HG03460 (cell line): ENCODE measurements at regions not wholly inside any gene's neighbourhood (a gene's known extent, or its start where the extent isn't known, plus 50 kb on each side); places are given as distances from the start of the nearest gene placed in this dataset.
"Not testable (repeated sequence)": the region's sequence is repeated elsewhere in the genome, so short reads cannot be mapped to it uniquely, and the experiment has no call there.

Experiments used
- ATAC-seq: cut with Tn5 transposase; IDR thresholded peaks from one replicate; pipeline ENCODE4 v1.9.1; 2021; ENCODE audit not compliant: unreplicated experiment

GRCh38 chr1:78715181-78715661, 65.6 kb downstream of the IFI44 start:
- ATAC-seq: no peak

- ATAC-seq: no peak
Observed at GRCh38 chr1:78716186-78716585, 66.6 kb downstream of the IFI44 start.

DNA sequence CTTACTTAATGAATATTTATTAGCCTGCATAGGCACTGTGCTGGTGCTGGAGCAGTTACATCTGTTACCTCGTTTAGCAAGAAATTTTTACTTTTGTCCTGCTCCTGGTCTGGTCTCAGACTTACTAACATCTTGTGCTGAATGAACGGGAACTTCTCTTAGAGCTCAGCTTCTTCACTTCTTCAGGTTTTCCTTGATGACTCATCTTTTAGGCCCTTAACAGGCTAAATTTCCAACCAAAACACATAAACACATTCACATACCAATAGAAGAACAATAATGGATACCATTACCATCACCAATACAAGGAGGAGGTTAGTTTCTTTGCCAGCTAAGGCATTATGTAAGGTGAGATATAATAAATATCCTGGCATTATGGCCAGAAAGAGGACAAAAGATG, 68.9 kb downstream of the IFI44 start:
- no peak for ATAC-seq

- ATAC-seq: no peak
Observed at GRCh38 chr1:78721136-78721535, 71.5 kb downstream of the IFI44 start.

GRCh38 chr1:78722105-78722504, 72.5 kb downstream of the IFI44 start:
- ATAC-seq: no peak

GRCh38 chr1:78722521-78722920, 72.9 kb downstream of the IFI44 start:
- ATAC-seq: no peak

DNA sequence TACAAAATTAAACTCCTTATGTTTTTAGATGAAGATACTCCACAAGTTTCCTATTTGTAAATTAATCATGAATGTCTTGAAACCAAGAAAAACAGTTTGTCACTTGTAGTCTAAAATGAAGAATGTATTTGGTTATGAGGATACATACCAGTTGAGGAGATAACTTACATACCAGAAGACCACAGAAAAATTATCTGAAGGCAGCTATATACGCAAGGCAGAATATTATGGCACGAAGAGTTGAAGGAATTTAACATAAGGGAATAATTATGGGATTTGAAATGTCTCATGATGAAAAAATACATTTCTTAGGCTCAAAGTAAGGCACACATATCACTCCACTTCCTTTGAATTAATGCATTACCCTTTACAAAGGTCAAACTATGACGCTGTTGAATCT, 73.3 kb downstream of the IFI44 start:
- ATAC-seq: no peak

GRCh38 chr1:78726686-78727085, 77.1 kb downstream of the IFI44 start:
- ATAC-seq: no peak

GRCh38 chr1:78728359-78728758, 78.7 kb downstream of the IFI44 start:
- ATAC-seq: no peak

DNA sequence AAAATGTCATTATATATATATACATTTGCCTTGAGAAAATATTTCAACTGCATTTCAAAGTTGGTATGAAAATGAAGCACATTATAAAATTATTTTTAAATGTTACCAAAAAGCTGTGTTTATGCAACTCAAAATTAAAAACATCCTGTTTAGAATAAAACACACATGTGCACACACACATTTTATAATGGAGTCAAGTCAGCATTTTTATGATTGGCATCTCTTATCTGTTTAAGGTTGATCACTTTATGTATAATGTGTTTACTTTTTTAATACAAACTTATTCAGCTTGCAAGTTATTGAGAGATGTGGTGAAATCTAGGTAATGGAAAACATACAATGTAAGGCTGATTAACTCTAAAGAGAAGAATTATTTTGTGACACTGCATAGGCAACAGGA, 80.4 kb downstream of the IFI44 start:
- no peak for ATAC-seq

DNA sequence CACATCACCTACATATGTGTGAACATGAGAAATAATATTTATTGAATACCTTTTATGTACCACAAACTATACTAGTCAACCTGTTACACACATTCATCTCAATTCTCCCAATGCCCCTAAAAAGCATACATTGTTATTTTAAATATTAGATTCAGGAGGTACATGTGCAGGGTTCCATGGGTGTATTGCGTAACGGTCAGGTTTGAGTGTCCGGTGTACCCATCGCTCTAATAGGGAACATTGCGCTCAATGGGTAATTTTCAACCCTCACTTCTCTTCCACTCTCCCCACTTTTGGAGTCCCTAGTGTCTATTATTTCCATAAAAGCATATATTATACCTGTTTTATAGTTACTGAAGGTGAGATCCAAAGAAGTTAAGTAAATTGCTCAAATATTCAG, 82.0 kb downstream of the IFI44 start:
- no peak for ATAC-seq

GRCh38 chr1:78737241-78737640, 87.6 kb downstream of the IFI44 start:
- no peak for ATAC-seq

DNA sequence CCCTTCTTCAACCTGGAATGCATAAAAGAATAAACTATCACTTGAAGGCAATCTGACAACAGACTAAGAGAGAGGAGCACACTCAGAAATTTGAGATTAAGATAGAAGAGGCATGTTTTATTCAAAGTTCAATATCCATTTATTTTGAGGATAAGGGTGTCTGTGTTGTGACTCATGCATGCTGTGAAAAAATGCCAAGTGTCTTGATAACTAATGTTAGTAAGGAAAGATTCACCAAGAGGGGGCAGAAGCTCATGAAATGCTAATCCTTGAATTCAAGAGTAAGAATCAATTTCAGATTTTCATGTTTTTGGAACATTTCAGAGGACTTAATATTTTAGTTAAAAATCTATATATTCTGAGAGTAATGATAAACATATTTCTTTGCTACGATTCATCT, 94.0 kb downstream of the IFI44 start:
- no peak for ATAC-seq

DNA sequence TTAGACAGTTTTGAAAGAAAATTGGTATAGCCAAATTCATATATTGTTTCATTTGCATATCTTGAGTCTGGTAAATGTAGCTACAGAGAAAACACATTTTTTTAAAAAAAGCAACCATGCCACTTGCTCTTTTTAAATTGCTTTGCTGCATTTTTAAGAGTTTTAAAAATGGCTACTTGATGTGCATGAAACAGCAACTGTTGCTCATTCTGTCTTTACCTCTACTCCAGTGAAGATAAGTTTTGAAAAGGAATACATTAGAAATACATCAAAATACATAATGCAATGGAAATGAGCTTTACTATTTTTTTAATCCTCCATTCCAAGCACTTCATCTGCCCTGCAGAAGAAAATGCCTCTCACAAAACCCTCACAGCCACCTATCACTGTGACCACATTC, 95.5 kb downstream of the IFI44 start:
- no peak for ATAC-seq

GRCh38 chr1:78753679-78754078, 104.0 kb downstream of the IFI44 start:
- not testable (repeated sequence) for ATAC-seq

DNA sequence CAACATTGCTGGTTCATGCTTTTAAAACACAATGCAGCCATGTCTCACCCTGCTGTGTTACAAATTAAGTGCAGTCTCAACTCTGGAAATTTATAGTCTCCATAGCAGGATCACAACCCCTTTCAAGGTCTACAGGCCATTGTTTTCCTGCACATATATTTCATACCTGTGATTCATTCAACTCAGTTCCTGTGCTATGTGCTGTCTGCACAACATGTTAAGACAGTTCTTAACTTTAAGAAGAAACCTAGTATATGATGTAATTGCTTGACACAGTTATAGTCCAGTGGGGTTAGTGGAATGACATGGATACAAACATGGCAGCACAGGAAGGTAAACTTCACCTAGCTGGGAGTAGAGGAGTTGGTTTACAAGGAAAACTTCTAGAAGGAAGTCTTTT, 106.4 kb downstream of the IFI44 start:
- no peak for ATAC-seq

DNA sequence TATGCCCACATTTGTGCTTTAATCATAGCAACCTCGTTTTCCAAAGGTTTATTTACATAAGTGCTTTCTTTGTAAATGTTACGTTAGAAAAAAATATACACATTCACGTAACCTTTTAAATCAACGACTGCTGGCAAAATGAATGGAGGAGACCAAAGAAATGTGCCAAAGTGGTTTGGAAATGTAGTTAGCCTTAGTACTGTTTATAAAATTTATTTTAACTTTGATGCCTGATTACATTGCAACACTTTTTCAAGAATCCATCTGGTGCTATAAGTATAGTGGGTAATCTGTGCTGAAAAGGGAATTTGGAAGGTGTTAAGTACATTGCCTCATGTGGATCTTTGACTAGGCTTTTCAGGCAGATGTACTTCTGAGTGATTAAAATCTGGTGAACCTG, 108.9 kb downstream of the IFI44 start:
- ATAC-seq: no peak

DNA sequence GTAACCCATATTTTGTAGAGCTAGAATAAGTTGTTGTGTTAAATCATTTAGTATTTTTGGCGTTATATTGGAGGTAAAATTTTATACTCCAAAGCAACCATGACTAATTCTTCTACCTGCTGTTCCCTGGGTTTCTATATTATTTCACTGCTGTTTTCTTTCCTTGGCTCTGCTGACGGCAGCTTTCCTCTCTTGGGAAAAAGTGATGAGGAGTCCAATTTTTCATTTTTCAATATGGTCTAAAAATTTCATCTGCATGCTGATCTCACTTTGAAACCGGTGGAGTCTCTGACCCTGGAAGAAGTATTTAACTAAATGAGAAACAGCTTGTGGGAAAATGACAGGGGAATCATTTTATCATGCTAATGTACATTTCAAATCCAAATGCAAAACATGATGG, 110.2 kb downstream of the IFI44 start:
- ATAC-seq: no peak

DNA sequence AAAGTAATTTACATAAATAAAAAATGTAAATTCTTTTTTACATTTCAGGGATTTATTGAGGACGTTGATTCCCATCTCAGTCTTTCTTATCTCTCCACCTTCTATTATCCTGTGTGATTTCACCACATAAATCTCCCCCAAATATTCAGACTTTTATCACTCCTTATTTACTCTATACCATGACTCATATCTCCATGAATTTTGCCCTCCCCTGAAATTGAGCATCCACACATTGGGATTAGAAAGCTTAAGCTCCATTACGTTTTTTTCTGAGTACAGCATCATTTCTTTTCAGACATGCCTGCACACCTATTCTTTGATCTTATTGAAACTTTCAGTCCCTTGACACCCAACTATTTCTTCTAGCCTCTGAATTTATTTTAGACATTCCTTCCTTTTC, 111.2 kb downstream of the IFI44 start:
- no peak for ATAC-seq

GRCh38 chr1:78762113-78762512, 112.5 kb downstream of the IFI44 start:
- ATAC-seq: no peak

- ATAC-seq: no peak
Observed at GRCh38 chr1:78765489-78765888, 115.9 kb downstream of the IFI44 start.

DNA sequence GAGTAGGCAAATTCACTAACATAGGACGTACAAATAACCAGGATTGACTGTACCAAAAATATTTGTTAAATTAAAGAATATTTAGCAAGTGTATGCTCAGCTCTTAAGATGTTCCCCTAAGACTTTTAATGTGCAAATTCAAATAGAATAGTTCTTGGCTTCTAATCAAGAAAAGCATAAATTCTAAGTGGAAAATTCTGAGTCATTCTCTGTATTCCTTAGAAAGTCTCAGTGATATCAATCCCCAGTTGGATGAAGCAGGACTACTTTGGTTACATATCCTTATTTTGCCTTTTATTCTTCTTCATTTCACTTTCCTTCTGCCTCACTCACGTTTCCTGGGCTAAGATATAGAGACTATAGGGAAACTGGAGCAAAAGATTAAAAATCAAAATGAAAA, 130.2 kb downstream of the IFI44 start:
- ATAC-seq: no peak

DNA sequence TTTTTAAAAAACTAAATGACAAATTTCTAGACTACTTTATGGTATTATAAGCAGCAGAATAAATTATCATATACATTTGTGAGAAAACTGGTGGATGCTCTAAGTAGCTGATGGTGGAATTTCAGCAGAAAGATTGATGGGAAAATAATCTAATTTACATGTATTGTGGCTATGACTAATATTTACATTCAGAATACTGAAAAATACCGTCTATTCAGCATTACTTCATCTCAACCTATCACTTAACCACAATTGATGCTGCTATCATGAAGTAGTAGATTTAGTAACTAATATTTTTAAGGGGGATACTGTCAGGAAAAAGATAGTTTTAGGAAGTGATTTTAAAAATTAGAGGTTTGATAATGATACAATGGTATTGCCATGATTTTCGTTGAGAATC, 137.9 kb downstream of the IFI44 start:
- ATAC-seq: no peak

DNA sequence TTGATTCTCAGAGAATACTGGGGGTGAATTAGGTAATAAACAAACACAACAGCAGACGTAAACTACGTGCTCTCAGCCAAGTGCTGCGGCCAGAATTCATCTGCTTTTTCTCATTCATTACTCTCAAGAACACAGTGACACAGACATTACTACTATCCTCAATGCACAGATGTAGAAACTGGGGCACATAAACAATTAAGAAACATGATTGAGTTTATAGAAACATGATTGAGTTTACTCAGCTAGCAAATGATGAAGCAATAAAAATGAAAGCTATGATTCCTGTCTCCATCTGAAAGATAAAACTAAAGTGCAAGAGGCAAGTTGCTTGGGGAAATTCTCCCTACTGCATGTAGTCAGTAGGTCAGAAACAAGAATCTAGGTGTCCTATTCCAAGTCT, 140.5 kb downstream of the IFI44 start:
- ATAC-seq: no peak
